Prostate gland (tissue), 2 donors: ENCODE measurements at regions not wholly inside any gene's neighbourhood (a gene's known extent, or its start where the extent isn't known, plus 50 kb on each side); places are given as distances from the start of the nearest gene placed in this dataset.

Experiments used
- CTCF ChIP-seq, 4 experiments: fragments of 200-600 bp in 2 of 4; fragments of 450-650 bp in 2 of 4; sonication (generic) in 2 of 4; IDR thresholded peaks; 1 replicate in 3 of 4; 2 replicates in 1 of 4; pipeline ENCODE4 v1.5.1; 2016 to 2019; ENCODE audit warnings: antibody characterized with exemption in 4 of 4, mild to moderate bottlenecking in 2 of 4, moderate library complexity in 2 of 4
- POLR2A ChIP-seq: fragments of 450-650 bp; IDR thresholded peaks from one replicate; pipeline ENCODE4 v1.6.1; 2016; ENCODE audit warnings: antibody characterized with exemption, mild to moderate bottlenecking
- POLR2AphosphoS5 ChIP-seq: sonication (generic); formaldehyde crosslinking; IDR thresholded peaks from one replicate; pipeline ENCODE4 v1.6.1; 2017; ENCODE audit warnings: antibody characterized with exemption

DNA sequence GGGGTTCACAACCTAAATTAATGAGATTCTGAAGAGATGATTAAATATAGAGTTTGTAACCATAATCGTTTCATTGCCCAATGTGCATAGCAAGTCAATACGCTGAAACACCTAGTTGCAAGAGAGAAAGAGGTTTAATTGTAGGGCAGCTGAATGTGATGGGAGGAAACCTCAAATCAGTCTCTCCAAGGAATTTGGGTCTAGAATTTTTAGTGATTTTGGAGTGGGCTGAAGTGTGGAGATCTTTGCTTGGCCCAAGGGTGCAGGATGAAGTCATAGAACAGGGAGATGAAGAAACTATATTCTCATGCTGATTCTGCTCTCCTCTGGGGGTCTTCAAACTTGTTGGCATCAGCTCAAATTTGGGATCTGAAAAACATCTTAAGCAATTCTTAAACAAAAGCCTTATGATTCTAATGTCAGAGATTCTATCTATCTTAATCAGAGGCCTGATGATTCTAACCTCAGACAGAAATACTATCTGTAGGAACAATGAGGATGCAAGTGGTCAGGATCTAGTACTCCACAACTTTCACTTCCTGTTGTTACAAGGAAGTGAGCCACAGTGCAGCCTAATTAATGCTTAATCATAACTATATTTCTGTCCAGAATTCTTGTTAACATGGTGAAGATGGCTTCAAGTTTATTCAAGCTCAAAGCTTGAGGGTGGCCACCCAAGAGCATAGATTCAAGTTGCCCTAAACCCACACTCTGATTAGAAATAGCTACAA lies 80.2 kb upstream of the FUT8 start:
- no peak for TF ChIP-seq CTCF (IDR thresholded peaks at IDR 0.05)
- TF ChIP-seq POLR2A, result no peak
- TF ChIP-seq POLR2AphosphoS5, result no peak
